K562 (cell line): ENCODE measurements at regions not wholly inside any gene's neighbourhood (a gene's known extent, or its start where the extent isn't known, plus 50 kb on each side); places are given as distances from the start of the nearest gene placed in this dataset.

ENCODE experiments used
- CBFB ChIP-seq: sonication (generic); formaldehyde crosslinking; IDR thresholded peaks from 2 replicates; pipeline ENCODE4 v1.4.0; 2020; ENCODE audit warnings: mild to moderate bottlenecking, missing genetic modification reagents
- FOXP1 ChIP-seq: sonication (generic); formaldehyde crosslinking; IDR thresholded peaks from 2 replicates; pipeline ENCODE4 v1.8.0; 2022; ENCODE audit warnings: mild to moderate bottlenecking, missing genetic modification reagents
- NFIC ChIP-seq: fragments of 450-650 bp; IDR thresholded peaks from 2 replicates; pipeline ENCODE4 v1.6.1; 2017; ENCODE audit warnings: mild to moderate bottlenecking, inconsistent platforms
- PHF8 ChIP-seq: fragments of 200-600 bp; sonication (generic); IDR thresholded peaks from 2 replicates; pipeline ENCODE4 v1.6.1; 2012; ENCODE audit warnings: mixed run types, mild to moderate bottlenecking, inconsistent platforms, low read length, moderate library complexity, borderline replicate concordance
- POLR2A ChIP-seq: fragments of 450-650 bp; conservative IDR thresholded peaks from 2 replicates; pipeline ENCODE4 v1.6.1; 2016
- POLR2B ChIP-seq: fragments of 450-650 bp; IDR thresholded peaks from 2 replicates; pipeline ENCODE4 v1.6.1; 2018; ENCODE audit warnings: low read depth; ENCODE audit not compliant: partially characterized antibody
- RFX5 ChIP-seq: IDR thresholded peaks from 2 replicates; pipeline ENCODE4 v1.6.1; 2011; ENCODE audit warnings: low read depth, mild to moderate bottlenecking, improper control_type of control experiment, low read length
- ZBTB8A ChIP-seq: fragments of 450-650 bp; IDR thresholded peaks from 2 replicates; pipeline ENCODE4 v1.6.1; 2018; ENCODE audit warnings: mild to moderate bottlenecking, moderate library complexity; ENCODE audit not compliant: partially characterized antibody
- ZNF311 ChIP-seq: fragments of 250-450 bp; sonication (Bioruptor Pico); IDR thresholded peaks from 2 replicates; pipeline ENCODE4 v1.4.0; 2020; ENCODE audit warnings: mild to moderate bottlenecking, moderate library complexity
- TF ChIP-seq, protein P1 (sequence below), 2 experiments: fragments of 450-650 bp; formaldehyde crosslinking in 1 of 2; IDR thresholded peaks; 2 replicates each; pipeline versions ENCODE4 v1.4.0 to v1.6.1; 2014 to 2020; ENCODE audit warnings: mild to moderate bottlenecking in 2 of 2, borderline replicate concordance in 1 of 2, low read depth in 1 of 2
- TF ChIP-seq, protein P2 (sequence below): fragments of 450-650 bp; conservative IDR thresholded peaks from 2 replicates; pipeline ENCODE4 v1.6.1; 2016; ENCODE audit warnings: missing genetic modification characterization, low read depth, mild to moderate bottlenecking, missing compliant biosample characterization, moderate library complexity
- TF ChIP-seq, protein P3 (sequence below): fragments of 250-450 bp; sonication (Bioruptor Pico); IDR thresholded peaks from 2 replicates; pipeline ENCODE4 v1.8.0; 2021; ENCODE audit warnings: moderate library complexity, mild to moderate bottlenecking, inconsistent platforms

DNA sequence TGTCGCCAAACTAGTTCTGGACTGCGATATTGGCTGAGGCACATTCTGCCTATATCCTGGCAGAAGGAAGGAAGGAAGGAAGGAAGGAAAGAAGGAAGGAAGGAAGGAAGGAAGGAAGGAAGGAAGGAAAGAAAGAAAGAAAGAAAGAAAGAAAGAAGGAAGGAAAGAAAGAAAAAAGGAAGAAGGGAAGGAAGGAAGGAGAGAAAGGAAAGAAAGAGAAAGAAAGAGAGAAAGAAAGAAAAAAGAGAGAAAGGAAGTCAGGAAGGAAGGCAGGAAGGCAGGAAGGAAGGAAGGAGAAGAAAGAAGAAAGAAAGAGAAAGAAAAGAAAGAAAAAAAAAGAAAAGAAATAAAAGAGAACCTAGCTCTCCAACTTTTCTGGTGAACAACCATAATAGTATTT, 587.1 kb downstream of the RBFOX1 start:
- no peak for TF ChIP-seq RFX5
- TF ChIP-seq, protein P1, sequence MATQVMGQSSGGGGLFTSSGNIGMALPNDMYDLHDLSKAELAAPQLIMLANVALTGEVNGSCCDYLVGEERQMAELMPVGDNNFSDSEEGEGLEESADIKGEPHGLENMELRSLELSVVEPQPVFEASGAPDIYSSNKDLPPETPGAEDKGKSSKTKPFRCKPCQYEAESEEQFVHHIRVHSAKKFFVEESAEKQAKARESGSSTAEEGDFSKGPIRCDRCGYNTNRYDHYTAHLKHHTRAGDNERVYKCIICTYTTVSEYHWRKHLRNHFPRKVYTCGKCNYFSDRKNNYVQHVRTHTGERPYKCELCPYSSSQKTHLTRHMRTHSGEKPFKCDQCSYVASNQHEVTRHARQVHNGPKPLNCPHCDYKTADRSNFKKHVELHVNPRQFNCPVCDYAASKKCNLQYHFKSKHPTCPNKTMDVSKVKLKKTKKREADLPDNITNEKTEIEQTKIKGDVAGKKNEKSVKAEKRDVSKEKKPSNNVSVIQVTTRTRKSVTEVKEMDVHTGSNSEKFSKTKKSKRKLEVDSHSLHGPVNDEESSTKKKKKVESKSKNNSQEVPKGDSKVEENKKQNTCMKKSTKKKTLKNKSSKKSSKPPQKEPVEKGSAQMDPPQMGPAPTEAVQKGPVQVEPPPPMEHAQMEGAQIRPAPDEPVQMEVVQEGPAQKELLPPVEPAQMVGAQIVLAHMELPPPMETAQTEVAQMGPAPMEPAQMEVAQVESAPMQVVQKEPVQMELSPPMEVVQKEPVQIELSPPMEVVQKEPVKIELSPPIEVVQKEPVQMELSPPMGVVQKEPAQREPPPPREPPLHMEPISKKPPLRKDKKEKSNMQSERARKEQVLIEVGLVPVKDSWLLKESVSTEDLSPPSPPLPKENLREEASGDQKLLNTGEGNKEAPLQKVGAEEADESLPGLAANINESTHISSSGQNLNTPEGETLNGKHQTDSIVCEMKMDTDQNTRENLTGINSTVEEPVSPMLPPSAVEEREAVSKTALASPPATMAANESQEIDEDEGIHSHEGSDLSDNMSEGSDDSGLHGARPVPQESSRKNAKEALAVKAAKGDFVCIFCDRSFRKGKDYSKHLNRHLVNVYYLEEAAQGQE (IDR thresholded peaks at IDR 0.05; ENCODE audit: borderline replicate concordance), result no peak
- TF ChIP-seq, protein P1 (CRISPR knock-in tag; IDR thresholded peaks at IDR 0.05; ENCODE audit: low read depth), result no peak
- TF ChIP-seq, protein P2, sequence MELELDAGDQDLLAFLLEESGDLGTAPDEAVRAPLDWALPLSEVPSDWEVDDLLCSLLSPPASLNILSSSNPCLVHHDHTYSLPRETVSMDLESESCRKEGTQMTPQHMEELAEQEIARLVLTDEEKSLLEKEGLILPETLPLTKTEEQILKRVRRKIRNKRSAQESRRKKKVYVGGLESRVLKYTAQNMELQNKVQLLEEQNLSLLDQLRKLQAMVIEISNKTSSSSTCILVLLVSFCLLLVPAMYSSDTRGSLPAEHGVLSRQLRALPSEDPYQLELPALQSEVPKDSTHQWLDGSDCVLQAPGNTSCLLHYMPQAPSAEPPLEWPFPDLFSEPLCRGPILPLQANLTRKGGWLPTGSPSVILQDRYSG (tag), result no peak
- no peak for TF ChIP-seq ZBTB8A
- no peak for TF ChIP-seq ZNF311 (CRISPR knock-in tag)
- no peak for TF ChIP-seq FOXP1 (CRISPR knock-in tag)
- TF ChIP-seq NFIC, result no peak
- TF ChIP-seq, protein P3, sequence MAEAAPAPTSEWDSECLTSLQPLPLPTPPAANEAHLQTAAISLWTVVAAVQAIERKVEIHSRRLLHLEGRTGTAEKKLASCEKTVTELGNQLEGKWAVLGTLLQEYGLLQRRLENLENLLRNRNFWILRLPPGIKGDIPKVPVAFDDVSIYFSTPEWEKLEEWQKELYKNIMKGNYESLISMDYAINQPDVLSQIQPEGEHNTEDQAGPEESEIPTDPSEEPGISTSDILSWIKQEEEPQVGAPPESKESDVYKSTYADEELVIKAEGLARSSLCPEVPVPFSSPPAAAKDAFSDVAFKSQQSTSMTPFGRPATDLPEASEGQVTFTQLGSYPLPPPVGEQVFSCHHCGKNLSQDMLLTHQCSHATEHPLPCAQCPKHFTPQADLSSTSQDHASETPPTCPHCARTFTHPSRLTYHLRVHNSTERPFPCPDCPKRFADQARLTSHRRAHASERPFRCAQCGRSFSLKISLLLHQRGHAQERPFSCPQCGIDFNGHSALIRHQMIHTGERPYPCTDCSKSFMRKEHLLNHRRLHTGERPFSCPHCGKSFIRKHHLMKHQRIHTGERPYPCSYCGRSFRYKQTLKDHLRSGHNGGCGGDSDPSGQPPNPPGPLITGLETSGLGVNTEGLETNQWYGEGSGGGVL (CRISPR knock-in tag), result no peak
- TF ChIP-seq PHF8, result no peak
- no peak for TF ChIP-seq POLR2B
- TF ChIP-seq POLR2A, result no peak
- TF ChIP-seq CBFB, result no peak
